ENCODE measurements at regions not wholly inside any gene's neighbourhood (a gene's known extent, or its start where the extent isn't known, plus 50 kb on each side); places are given as distances from the start of the nearest gene placed in this dataset.
"Not testable (repeated sequence)": the region's sequence is repeated elsewhere in the genome, so short reads cannot be mapped to it uniquely, and the experiment has no call there.

- H3F3A ChIP-seq (replicated peaks; ENCODE audit: insufficient read depth), result no peaks in the 10 kb centered on the region
- H3K27me3 ChIP-seq (ENCODE audit: insufficient read depth), result no peaks in the 10 kb centered on the region
- H3K9me3 ChIP-seq, result no peaks in the 10 kb centered on the region
- H3K36me3 ChIP-seq (replicated peaks in 1 of 2; ENCODE audit: control insufficient read depth in 1 of 2, insufficient read depth in 2 of 2, low read length in 1 of 2), result no peaks in the 10 kb centered on the region
- H3K4me3 ChIP-seq (ENCODE audit: low read depth in 2 of 2, low read length in 1 of 2), result no peak overlapping the region
- no peak overlapping the region for H3K27ac ChIP-seq (ENCODE audit: low read depth in 2 of 2, low read length in 1 of 2)
- no peak for TF ChIP-seq PBX3 (IDR thresholded peaks at IDR 0.05)
- no peak for TF ChIP-seq RCOR1 (IDR thresholded peaks at IDR 0.05; ENCODE audit: low read length)
- no peak for TF ChIP-seq GATA2 (CRISPR knock-in tag; IDR thresholded peaks at IDR 0.05)
- TF ChIP-seq MXI1 (IDR thresholded peaks at IDR 0.05; ENCODE audit: low read depth, low read length), result no peak
- no peak for TF ChIP-seq REST (IDR thresholded peaks at IDR 0.05; ENCODE audit: low read depth, low read length)
- TF ChIP-seq FOXJ3 (CRISPR knock-in tag; IDR thresholded peaks at IDR 0.05), result no peak
- no peak for TF ChIP-seq IRF3 (IDR thresholded peaks at IDR 0.05; ENCODE audit: low read depth, low read length)
- H3K9ac ChIP-seq, result no peak overlapping the region
- ChIA-PET CTCF (no interaction called here), POLR2A (no interaction called here)
- no peaks in the 10 kb centered on the region for H4K20me1 ChIP-seq (ENCODE audit: insufficient read depth)
- no peak overlapping the region for H2AFZ ChIP-seq (ENCODE audit: low read depth)
- WGBS (ENCODE audit: low lambda C conversion rate), result 40% methylated on average over 2 of the region's 2 CpGs
- no peaks in the 10 kb centered on the region for H3K9me2 ChIP-seq
- H3K4me2 ChIP-seq, result no peak overlapping the region
- DNase-seq, result no peak
- H3K4me1 ChIP-seq (ENCODE audit: control insufficient read depth in 1 of 2, insufficient read depth in 2 of 2, low read depth in 1 of 2, low read length in 1 of 2), result no peaks in the 10 kb centered on the region
- no peaks in the 10 kb centered on the region for H3K79me2 ChIP-seq (ENCODE audit: insufficient read depth)
Measured at GRCh38 chr9:102892025-102892424, 103.1 kb upstream of the CYLC2 start.

GRCh38 chr9:102888747-102889146 lies 106.4 kb upstream of the CYLC2 start:
- H3K9me2 ChIP-seq; CTCF ChIA-PET; H3K9me3 ChIP-seq; H3K79me2 ChIP-seq (ENCODE audit: insufficient read depth); H3K4me1 ChIP-seq (ENCODE audit: control insufficient read depth in 1 of 2, insufficient read depth in 2 of 2, low read depth in 1 of 2, low read length in 1 of 2); H3K9ac ChIP-seq; POLR2A ChIA-PET; H3K4me2 ChIP-seq; H3K27ac ChIP-seq (ENCODE audit: low read depth in 2 of 2, low read length in 1 of 2); H4K20me1 ChIP-seq (ENCODE audit: insufficient read depth); H2AFZ ChIP-seq (ENCODE audit: low read depth); H3K27me3 ChIP-seq (ENCODE audit: insufficient read depth); H3K36me3 ChIP-seq (replicated peaks in 1 of 2; ENCODE audit: control insufficient read depth in 1 of 2, insufficient read depth in 2 of 2, low read length in 1 of 2); H3K4me3 ChIP-seq (ENCODE audit: low read depth in 2 of 2, low read length in 1 of 2); H3F3A ChIP-seq (replicated peaks; ENCODE audit: insufficient read depth); DNase-seq: not testable (repeated sequence)
- WGBS (ENCODE audit: low lambda C conversion rate), result 37% methylated on average over 5 of the region's 5 CpGs
